MM.1S (cell line): ENCODE measurements at regions not wholly inside any gene's neighbourhood (a gene's known extent, or its start where the extent isn't known, plus 50 kb on each side); places are given as distances from the start of the nearest gene placed in this dataset.
"Not testable (repeated sequence)": the region's sequence is repeated elsewhere in the genome, so short reads cannot be mapped to it uniquely, and the experiment has no call there.

Source experiments
- CTCF ChIP-seq: fragments of 300-600 bp; sonication (generic); IDR thresholded peaks from 2 replicates; pipeline ENCODE4 v1.5.1; 2016; ENCODE audit warnings: antibody characterized with exemption, low read length, mixed read lengths
- EZH2 ChIP-seq: fragments of 300-600 bp; sonication (generic); optimal IDR thresholded peaks from 2 replicates; pipeline ENCODE3; 2017; ENCODE audit warnings: low read depth, mild to moderate bottlenecking, antibody characterized with exemption, low read length, mixed read lengths
- EZH2phosphoT487 ChIP-seq: fragments of 300-600 bp; sonication (generic); IDR thresholded peaks from 2 replicates; pipeline ENCODE4 v1.6.1; 2018; ENCODE audit warnings: antibody characterized with exemption, low read length

- TF ChIP-seq CTCF, EZH2phosphoT487, EZH2: not testable (repeated sequence)
These were observed 363.3 kb downstream of the RFC3 start for GRCh38 chr13:34181256-34181655.
